ENCODE measurements at regions not wholly inside any gene's neighbourhood (a gene's known extent, or its start where the extent isn't known, plus 50 kb on each side); places are given as distances from the start of the nearest gene placed in this dataset.
"Not testable (repeated sequence)": the region's sequence is repeated elsewhere in the genome, so short reads cannot be mapped to it uniquely, and the experiment has no call there.

DNA sequence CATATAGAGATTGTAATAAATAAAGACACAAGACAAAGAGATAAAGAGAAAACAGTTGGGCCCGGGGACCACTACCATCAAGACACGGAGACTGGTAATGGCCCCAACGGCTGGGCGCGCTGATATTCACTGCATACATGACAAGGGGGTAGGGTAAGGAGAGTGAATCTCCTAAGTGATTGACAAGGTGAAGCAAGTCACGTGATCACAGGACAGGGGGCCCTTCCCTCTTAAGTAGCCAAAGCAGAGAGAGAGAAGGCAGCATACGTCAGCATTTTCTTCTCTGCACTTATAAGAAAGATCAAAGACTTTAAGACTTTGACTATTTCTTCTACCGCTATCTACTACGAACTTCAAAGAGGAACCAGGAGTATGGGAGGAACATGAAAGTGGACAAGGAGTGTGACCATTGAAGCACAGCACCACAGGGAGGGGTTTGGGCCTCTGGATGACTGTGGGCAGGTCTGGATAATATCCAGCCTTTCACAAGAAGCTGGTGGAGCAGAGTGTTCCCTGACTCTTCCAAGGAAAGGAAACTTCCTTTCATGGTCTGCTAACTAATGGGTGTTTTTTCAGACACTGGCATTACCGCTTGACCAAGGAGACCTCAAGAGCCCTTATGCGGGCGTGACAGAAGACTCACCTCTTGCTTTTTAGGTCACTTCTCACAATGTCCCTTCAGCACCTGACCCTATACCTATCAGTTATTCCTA is 75.6 kb downstream of the MRPL39 start:
- H3K4me3 ChIP-seq (ENCODE audit: low read length); DNase-seq; CTCF ChIA-PET; ATAC-seq; intact Hi-C loops (cut with micrococcal nuclease); H3K9me3 Mint-ChIP-seq; POLR2A ChIA-PET; H3K9me3 ChIP-seq (ENCODE audit: control insufficient read depth in 2 of 3, low read length in 3 of 3); H3K4me1 Mint-ChIP-seq; H3K27ac ChIP-seq (ENCODE audit: low read depth, low read length); H3K27ac Mint-ChIP-seq; H3K36me3 Mint-ChIP-seq; H3K27me3 ChIP-seq (ENCODE audit: control insufficient read depth in 2 of 2, insufficient read depth in 2 of 2, low read length in 2 of 2); H3K4me3 Mint-ChIP-seq; H3K36me3 ChIP-seq (ENCODE audit: control insufficient read depth in 2 of 3, insufficient read depth in 3 of 3, low read length in 3 of 3); H3K27me3 Mint-ChIP-seq; H3K4me1 ChIP-seq (ENCODE audit: control insufficient read depth in 2 of 2, insufficient read depth in 2 of 2, low read length in 2 of 2): not testable (repeated sequence)

GRCh38 chr21:25528515-25528914 is 78.8 kb downstream of the MRPL39 start:
- Mint-ChIP-seq H3K36me3 (peaks cover 0 to 4% (median 0%) of the 10 kb centered on the region in 5 donors), H3K27me3 (peaks cover 0 to 7% (median 0%) of the 10 kb centered on the region in 5 donors)

GRCh38 chr21:25518491-25518911 is 88.8 kb downstream of the MRPL39 start:
- H3K9me3 ChIP-seq (ENCODE audit: control insufficient read depth in 2 of 3, low read length in 3 of 3) = no peaks in the 10 kb centered on the region
- Mint-ChIP-seq H3K27ac (no peak overlapping the region), H3K36me3 (peaks cover 0 to 9% (median 0%) of the 10 kb centered on the region in 5 donors), H3K4me3 (no peak overlapping the region), H3K9me3 (peaks cover 0 to 16% (median 0%) of the 10 kb centered on the region in 11 donors), H3K27me3 (peaks cover 0 to 11% (median 6%) of the 10 kb centered on the region in 5 donors), H3K4me1 (no peaks in the 10 kb centered on the region)
- H3K4me1 ChIP-seq (ENCODE audit: control insufficient read depth in 2 of 2, insufficient read depth in 2 of 2, low read length in 2 of 2) = no peaks in the 10 kb centered on the region
- CTCF ChIA-PET = no interaction called here
- H3K27ac ChIP-seq (ENCODE audit: low read depth, low read length) = no peak overlapping the region
- no peaks in the 10 kb centered on the region for H3K36me3 ChIP-seq (ENCODE audit: control insufficient read depth in 2 of 3, insufficient read depth in 3 of 3, low read length in 3 of 3)
- POLR2A ChIA-PET = no interaction called here
- no peaks in the 10 kb centered on the region for H3K27me3 ChIP-seq (ENCODE audit: control insufficient read depth in 2 of 2, insufficient read depth in 2 of 2, low read length in 2 of 2)
- no peak for DNase-seq
- no peak for ATAC-seq
- no peak overlapping the region for H3K4me3 ChIP-seq (ENCODE audit: low read length)
- intact Hi-C loops (cut with micrococcal nuclease) = no loop called here

More at GRCh38 chr21:25528515-25528914, 78.8 kb downstream of the MRPL39 start:
- ChIA-PET CTCF (no interaction called here), POLR2A (no interaction called here)
- no peak overlapping the region for H3K4me3 ChIP-seq (ENCODE audit: low read length)
- H3K27me3 ChIP-seq (ENCODE audit: control insufficient read depth in 2 of 2, insufficient read depth in 2 of 2, low read length in 2 of 2) = no peaks in the 10 kb centered on the region
- no peak overlapping the region for H3K4me3 Mint-ChIP-seq
- peaks cover 0 to 2% (median 0%) of the 10 kb centered on the region in 11 donors for H3K9me3 Mint-ChIP-seq
- intact Hi-C loops (cut with micrococcal nuclease) = loop anchor here in 1 of 2 donors (5.0 kb wide), 1 partner anchor 44 kb away; no protein-coding TSS in a partner anchor
- DNase-seq (no peak), ATAC-seq (no peak)
- no peak overlapping the region for H3K27ac Mint-ChIP-seq
- H3K36me3 ChIP-seq (ENCODE audit: control insufficient read depth in 2 of 3, insufficient read depth in 3 of 3, low read length in 3 of 3) = no peaks in the 10 kb centered on the region
- no peaks in the 10 kb centered on the region for H3K4me1 ChIP-seq (ENCODE audit: control insufficient read depth in 2 of 2, insufficient read depth in 2 of 2, low read length in 2 of 2)
- H3K27ac ChIP-seq (ENCODE audit: low read depth, low read length) = no peak overlapping the region
- no peaks in the 10 kb centered on the region for H3K4me1 Mint-ChIP-seq
- no peaks in the 10 kb centered on the region for H3K9me3 ChIP-seq (ENCODE audit: control insufficient read depth in 2 of 3, low read length in 3 of 3)

DNA sequence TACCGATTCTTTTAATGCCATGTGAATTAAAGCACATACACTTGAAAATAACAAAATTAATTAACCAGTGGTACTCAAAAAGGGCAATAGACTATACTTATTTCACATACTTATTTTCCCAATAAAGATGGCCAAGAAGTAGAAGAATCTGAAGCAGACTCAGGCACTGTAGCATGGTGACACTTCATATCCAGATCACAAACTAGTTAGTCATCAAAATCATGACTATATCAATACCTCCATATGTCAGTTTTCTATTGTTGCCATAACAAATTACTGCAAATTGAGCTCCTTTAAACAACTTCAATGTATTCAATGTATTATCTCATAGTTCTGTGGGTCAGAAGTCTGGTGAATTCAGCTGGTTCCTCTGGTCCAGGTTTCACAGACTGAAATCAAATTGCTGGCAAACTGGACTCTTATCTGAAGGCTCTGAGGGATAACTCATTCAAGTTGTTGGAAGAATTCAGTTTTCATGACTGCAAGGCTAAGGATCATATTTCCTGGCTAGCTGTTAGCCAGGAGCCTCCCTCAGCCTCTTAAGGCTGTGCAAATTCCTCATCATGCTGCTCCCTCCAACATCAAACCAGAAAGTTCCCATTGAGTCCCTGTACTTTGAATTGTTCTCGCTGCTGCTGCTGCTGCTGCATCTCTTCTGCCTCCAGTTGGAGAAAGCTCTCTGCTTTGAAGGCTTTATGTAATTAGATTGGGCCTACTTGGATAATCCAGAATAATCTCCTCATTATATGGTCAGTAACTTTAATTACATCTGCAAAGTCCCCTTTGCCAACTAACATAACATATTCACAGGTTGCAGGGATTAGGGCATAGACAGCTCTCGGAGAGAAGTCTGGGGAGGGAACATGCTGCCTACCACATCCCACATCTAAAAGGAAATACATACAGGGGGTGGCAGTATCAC is 91.5 kb downstream of the MRPL39 start:
- peaks cover 0 to 8% (median 0%) of the 10 kb centered on the region in 7 donors for H3K4me1 Mint-ChIP-seq
- H3K9me3 ChIP-seq (ENCODE audit: control insufficient read depth in 2 of 3, low read length in 3 of 3) = no peaks in the 10 kb centered on the region
- no peak for DNase-seq
- no peak overlapping the region for H3K27ac ChIP-seq (ENCODE audit: low read depth, low read length)
- no peak for ATAC-seq
- peaks cover 0 to 8% (median 0%) of the 10 kb centered on the region in 11 donors for H3K9me3 Mint-ChIP-seq
- ChIA-PET CTCF (no interaction called here), POLR2A (no interaction called here)
- no peaks in the 10 kb centered on the region for H3K4me1 ChIP-seq (ENCODE audit: control insufficient read depth in 2 of 2, insufficient read depth in 2 of 2, low read length in 2 of 2)
- peaks cover 0 to 12% (median 0%) of the 10 kb centered on the region in 5 donors for H3K36me3 Mint-ChIP-seq
- no peaks in the 10 kb centered on the region for H3K36me3 ChIP-seq (ENCODE audit: control insufficient read depth in 2 of 3, insufficient read depth in 3 of 3, low read length in 3 of 3)
- peaks cover 0 to 11% (median 3%) of the 10 kb centered on the region in 5 donors for H3K27me3 Mint-ChIP-seq
- H3K4me3 Mint-ChIP-seq = no peak overlapping the region
- H3K27ac Mint-ChIP-seq = no peak overlapping the region
- intact Hi-C loops (cut with micrococcal nuclease) = no loop called here
- no peaks in the 10 kb centered on the region for H3K27me3 ChIP-seq (ENCODE audit: control insufficient read depth in 2 of 2, insufficient read depth in 2 of 2, low read length in 2 of 2)
- no peak overlapping the region for H3K4me3 ChIP-seq (ENCODE audit: low read length)

- Mint-ChIP-seq H3K27me3 (peaks cover 0 to 5% (median 3%) of the 10 kb centered on the region in 5 donors), H3K9me3 (peaks cover 0 to 2% (median 0%) of the 10 kb centered on the region in 11 donors), H3K4me1 (peaks cover 0 to 16% (median 0%) of the 10 kb centered on the region in 7 donors), H3K4me3 (no peak overlapping the region), H3K27ac (no peak overlapping the region), H3K36me3 (peaks cover 0 to 9% (median 0%) of the 10 kb centered on the region in 5 donors)
- CTCF ChIA-PET = no interaction called here
- Histone ChIP-seq H3K36me3 (ENCODE audit: control insufficient read depth in 2 of 3, insufficient read depth in 3 of 3, low read length in 3 of 3) (no peaks in the 10 kb centered on the region), H3K27me3 (ENCODE audit: control insufficient read depth in 2 of 2, insufficient read depth in 2 of 2, low read length in 2 of 2) (no peaks in the 10 kb centered on the region), H3K4me1 (ENCODE audit: control insufficient read depth in 2 of 2, insufficient read depth in 2 of 2, low read length in 2 of 2) (no peaks in the 10 kb centered on the region), H3K9me3 (ENCODE audit: control insufficient read depth in 2 of 3, low read length in 3 of 3) (no peaks in the 10 kb centered on the region), H3K27ac (ENCODE audit: low read depth, low read length) (no peak overlapping the region), H3K4me3 (ENCODE audit: low read length) (no peak overlapping the region)
- POLR2A ChIA-PET = no interaction called here
- intact Hi-C loops (cut with micrococcal nuclease) = no loop called here
- DNase-seq (no peak), ATAC-seq (no peak)
Observed at GRCh38 chr21:25513810-25514209, 93.5 kb downstream of the MRPL39 start.

- Histone ChIP-seq H3K27ac (ENCODE audit: low read depth, low read length) (no peak overlapping the region), H3K4me1 (ENCODE audit: control insufficient read depth in 2 of 2, insufficient read depth in 2 of 2, low read length in 2 of 2) (no peaks in the 10 kb centered on the region), H3K36me3 (ENCODE audit: control insufficient read depth in 2 of 3, insufficient read depth in 3 of 3, low read length in 3 of 3) (no peaks in the 10 kb centered on the region), H3K9me3 (ENCODE audit: control insufficient read depth in 2 of 3, low read length in 3 of 3) (no peaks in the 10 kb centered on the region), H3K27me3 (ENCODE audit: control insufficient read depth in 2 of 2, insufficient read depth in 2 of 2, low read length in 2 of 2) (no peaks in the 10 kb centered on the region), H3K4me3 (ENCODE audit: low read length) (no peak overlapping the region)
- H3K4me3 Mint-ChIP-seq = peak overlapping the region in 1 of 10 donors; percentile 4
- peak overlapping the region in 1 of 9 donors; percentile 34 for H3K27ac Mint-ChIP-seq
- ChIA-PET POLR2A (no interaction called here), CTCF (no interaction called here)
- no peak for ATAC-seq
- intact Hi-C loops (cut with micrococcal nuclease) = no loop called here
- no peak for DNase-seq
- H3K27me3 Mint-ChIP-seq = no peaks in the 10 kb centered on the region
- H3K9me3 Mint-ChIP-seq = no peaks in the 10 kb centered on the region
- peaks cover 0 to 6% (median 0%) of the 10 kb centered on the region in 5 donors for H3K36me3 Mint-ChIP-seq
- H3K4me1 Mint-ChIP-seq = peaks cover 0 to 23% (median 0%) of the 10 kb centered on the region in 7 donors
Observed at GRCh38 chr21:25512095-25513081, 94.9 kb downstream of the MRPL39 start.
